ENCODE measurements at regions not wholly inside any gene's neighbourhood (a gene's known extent, or its start where the extent isn't known, plus 50 kb on each side); places are given as distances from the start of the nearest gene placed in this dataset.

GRCh38 chr10:81784111-81784597 is 90.8 kb upstream of the NRG3 start:
- DNase-seq (ENCODE audit: low read depth), result no peak

- DNase-seq (ENCODE audit: low read depth), result no peak
Observed at GRCh38 chr10:81792729-81793128, 82.3 kb upstream of the NRG3 start.

GRCh38 chr10:81806842-81807241 is 68.2 kb upstream of the NRG3 start:
- DNase-seq (ENCODE audit: low read depth), result no peak

- no peak for DNase-seq (ENCODE audit: low read depth)
Observed at GRCh38 chr10:81814842-81815241, 60.2 kb upstream of the NRG3 start.

GRCh38 chr10:81817596-81818170 is 57.3 kb upstream of the NRG3 start:
- DNase-seq (ENCODE audit: low read depth), result no peak

GRCh38 chr10:81820418-81820817 is 54.6 kb upstream of the NRG3 start:
- no peak for DNase-seq (ENCODE audit: low read depth)
